Trophoblast cell (in vitro differentiated cells and primary cell): ENCODE measurements at regions not wholly inside any gene's neighbourhood (a gene's known extent, or its start where the extent isn't known, plus 50 kb on each side); places are given as distances from the start of the nearest gene placed in this dataset.

Experiments used
- DNase-seq, 2 donors: peaks; one replicate each; pipeline ENCODE4 v3.0.0-alpha.2; 2016
- H2AFZ ChIP-seq: 2 replicates; pipeline ENCODE4 v1.6.1; 2013; ENCODE audit warnings: low read length, moderate library complexity, mild to moderate bottlenecking; ENCODE audit not compliant: insufficient read depth, poor library complexity
- H2AK5ac ChIP-seq: 2 replicates; pipeline ENCODE4 v1.6.1; 2013; ENCODE audit warnings: mild to moderate bottlenecking, low read length
- H2BK120ac ChIP-seq: 2 replicates; pipeline ENCODE4 v1.6.1; 2013; ENCODE audit warnings: low read length, mild to moderate bottlenecking, moderate library complexity; ENCODE audit not compliant: insufficient read depth, poor library complexity
- H2BK12ac ChIP-seq: 2 replicates; pipeline ENCODE4 v1.6.1; 2013; ENCODE audit warnings: mild to moderate bottlenecking, low read length, moderate library complexity
- H2BK5ac ChIP-seq: 2 replicates; pipeline ENCODE4 v1.6.1; 2013; ENCODE audit warnings: low read length, low read depth, moderate library complexity, mild to moderate bottlenecking; ENCODE audit not compliant: poor library complexity
- H3K14ac ChIP-seq: 2 replicates; pipeline ENCODE4 v1.6.1; 2013; ENCODE audit warnings: mild to moderate bottlenecking, low read length
- H3K18ac ChIP-seq: 2 replicates; pipeline ENCODE4 v1.6.1; 2013; ENCODE audit warnings: mild to moderate bottlenecking, low read length
- H3K23ac ChIP-seq: 2 replicates; pipeline ENCODE4 v1.6.1; 2013; ENCODE audit warnings: low read length
- H3K27ac ChIP-seq: 2 replicates; pipeline ENCODE4 v1.5.1; 2013; ENCODE audit warnings: low read depth, mild to moderate bottlenecking, inconsistent platforms, low read length, moderate library complexity
- H3K27me3 ChIP-seq: 2 replicates; pipeline ENCODE4 v1.6.1; 2013; ENCODE audit warnings: inconsistent platforms, mild to moderate bottlenecking, low read length, moderate library complexity; ENCODE audit not compliant: insufficient read depth
- H3K36me3 ChIP-seq, 2 experiments: 1 replicate in 1 of 2; 2 replicates in 1 of 2; pipeline ENCODE4 v1.6.1; 2013; ENCODE audit warnings: low read length in 2 of 2, mild to moderate bottlenecking in 2 of 2, moderate library complexity in 1 of 2; ENCODE audit not compliant: insufficient read depth in 2 of 2, control insufficient read depth in 1 of 2
- H3K4ac ChIP-seq: 2 replicates; pipeline ENCODE4 v1.6.1; 2013; ENCODE audit warnings: low read depth, mild to moderate bottlenecking, low read length, moderate library complexity
- H3K4me1 ChIP-seq, 2 experiments: 1 replicate in 1 of 2; 2 replicates in 1 of 2; pipeline ENCODE4 v1.6.1; 2013; ENCODE audit warnings: low read length in 2 of 2, mild to moderate bottlenecking in 2 of 2, moderate library complexity in 1 of 2; ENCODE audit not compliant: insufficient read depth in 2 of 2, control insufficient read depth in 1 of 2
- H3K4me2 ChIP-seq: 2 replicates; pipeline ENCODE4 v1.6.1; 2013; ENCODE audit warnings: inconsistent platforms, mild to moderate bottlenecking, low read length, moderate library complexity
- H3K4me3 ChIP-seq: 2 replicates; pipeline ENCODE4 v1.5.1; 2013; ENCODE audit warnings: mild to moderate bottlenecking, low read depth, low read length, inconsistent platforms
- H3K79me1 ChIP-seq: one replicate; pipeline ENCODE4 v1.6.1; 2013; ENCODE audit warnings: low read length
- H3K79me2 ChIP-seq: 2 replicates; pipeline ENCODE4 v1.6.1; 2013; ENCODE audit warnings: low read length, mild to moderate bottlenecking; ENCODE audit not compliant: control insufficient read depth, insufficient read depth, poor library complexity
- H3K9ac ChIP-seq: 2 replicates; pipeline ENCODE4 v1.6.1; 2013; ENCODE audit warnings: mild to moderate bottlenecking, low read length
- H3K9me3 ChIP-seq: 2 replicates; pipeline ENCODE4 v1.6.1; 2013; ENCODE audit warnings: low read depth, mild to moderate bottlenecking, control low read depth, inconsistent platforms, low read length; ENCODE audit not compliant: insufficient read depth
- H4K12ac ChIP-seq: 2 replicates; pipeline ENCODE4 v1.6.1; 2013; ENCODE audit warnings: low read depth, mild to moderate bottlenecking, low read length, moderate library complexity
- H4K8ac ChIP-seq: 2 replicates; pipeline ENCODE4 v1.6.1; 2013; ENCODE audit warnings: low read depth, mild to moderate bottlenecking, low read length, moderate library complexity
- H4K91ac ChIP-seq: one replicate; pipeline ENCODE4 v1.6.1; 2013; ENCODE audit warnings: low read depth, mild to moderate bottlenecking, low read length, moderate library complexity
- WGBS: extraction: QIAGEN DNeasy Blood & Tissue Kit; methylation state at CpG from one replicate; pipeline ENCODE4 v1.1.7; 2013; ENCODE audit warnings: missing lambda C conversion rate; ENCODE audit not compliant: insufficient read length, insufficient coverage; ENCODE audit errors: extremely low coverage; 5-methylcytosine and 5-hydroxymethylcytosine counted together

GRCh38 chr5:159750226-159750625 is 166.1 kb upstream of the ADRA1B start:
- no peak overlapping the region for H4K8ac ChIP-seq
- no peak overlapping the region for H2BK120ac ChIP-seq
- no peak for DNase-seq
- H2BK12ac ChIP-seq, result no peak overlapping the region
- H3K27ac ChIP-seq, result no peak overlapping the region
- H3K9me3 ChIP-seq, result peaks cover 2% of the 10 kb centered on the region
- H3K9ac ChIP-seq, result peak overlapping the region; percentile 27
- WGBS, result no CpG with 5 or more reads among the region's 5 CpGs
- no peak overlapping the region for H3K23ac ChIP-seq
- no peak overlapping the region for H3K4me3 ChIP-seq
- no peaks in the 10 kb centered on the region for H3K36me3 ChIP-seq
- H4K91ac ChIP-seq, result no peak overlapping the region
- no peak overlapping the region for H3K14ac ChIP-seq
- no peak overlapping the region for H2AK5ac ChIP-seq
- H3K27me3 ChIP-seq, result no peaks in the 10 kb centered on the region
- no peaks in the 10 kb centered on the region for H3K79me1 ChIP-seq
- H4K12ac ChIP-seq, result no peak overlapping the region
- H3K4ac ChIP-seq, result no peak overlapping the region
- H3K4me1 ChIP-seq, result no peaks in the 10 kb centered on the region
- H3K4me2 ChIP-seq, result no peak overlapping the region
- H3K79me2 ChIP-seq, result no peaks in the 10 kb centered on the region
- H2AFZ ChIP-seq, result no peak overlapping the region
- H3K18ac ChIP-seq, result no peak overlapping the region
- no peak overlapping the region for H2BK5ac ChIP-seq

- Histone ChIP-seq H2AFZ (no peak overlapping the region), H2BK120ac (no peak overlapping the region), H3K9me3 (peaks cover 2% of the 10 kb centered on the region), H3K18ac (no peak overlapping the region), H3K14ac (no peak overlapping the region), H3K4ac (no peak overlapping the region), H3K23ac (no peak overlapping the region), H3K36me3 (no peaks in the 10 kb centered on the region), H3K9ac (no peak overlapping the region), H3K79me1 (no peaks in the 10 kb centered on the region), H2BK12ac (no peak overlapping the region), H3K27ac (no peak overlapping the region), H3K4me1 (no peaks in the 10 kb centered on the region), H3K4me2 (no peak overlapping the region), H4K91ac (no peak overlapping the region), H2BK5ac (no peak overlapping the region), H4K8ac (no peak overlapping the region), H3K79me2 (no peaks in the 10 kb centered on the region), H3K27me3 (no peaks in the 10 kb centered on the region), H3K4me3 (no peak overlapping the region), H4K12ac (no peak overlapping the region), H2AK5ac (no peak overlapping the region)
- DNase-seq, result no peak
- no CpG with 5 or more reads among the region's 3 CpGs for WGBS
Observed at GRCh38 chr5:159751459-159751858, 164.8 kb upstream of the ADRA1B start.

- DNase-seq, result no peak
- Histone ChIP-seq H2AFZ (no peak overlapping the region), H3K79me2 (no peaks in the 10 kb centered on the region), H4K8ac (no peak overlapping the region), H3K36me3 (no peaks in the 10 kb centered on the region), H3K4me1 (no peaks in the 10 kb centered on the region), H3K14ac (no peak overlapping the region), H3K27me3 (no peaks in the 10 kb centered on the region), H3K9ac (no peak overlapping the region), H3K4me2 (no peak overlapping the region), H4K12ac (no peak overlapping the region), H3K23ac (no peak overlapping the region), H3K4me3 (no peak overlapping the region), H3K9me3 (peaks cover 2% of the 10 kb centered on the region), H2BK12ac (no peak overlapping the region), H3K27ac (no peak overlapping the region), H3K79me1 (no peaks in the 10 kb centered on the region), H3K4ac (no peak overlapping the region), H4K91ac (no peak overlapping the region), H3K18ac (no peak overlapping the region), H2BK5ac (peak overlapping the region; percentile 38), H2BK120ac (no peak overlapping the region), H2AK5ac (no peak overlapping the region)
- WGBS, result no CpG with 5 or more reads among the region's 7 CpGs
Observed at GRCh38 chr5:159752622-159753275, 163.5 kb upstream of the ADRA1B start.

- H3K36me3 ChIP-seq, result no peaks in the 10 kb centered on the region
- DNase-seq, result no peak
- no peaks in the 10 kb centered on the region for H3K79me2 ChIP-seq
- no peak overlapping the region for H2AK5ac ChIP-seq
- H3K4ac ChIP-seq, result no peak overlapping the region
- WGBS, result no CpG with 5 or more reads among the region's 4 CpGs
- H2BK12ac ChIP-seq, result no peak overlapping the region
- H3K27ac ChIP-seq, result no peak overlapping the region
- H3K14ac ChIP-seq, result no peak overlapping the region
- H4K91ac ChIP-seq, result no peak overlapping the region
- no peak overlapping the region for H2AFZ ChIP-seq
- H3K18ac ChIP-seq, result no peak overlapping the region
- no peaks in the 10 kb centered on the region for H3K9me3 ChIP-seq
- H3K4me3 ChIP-seq, result no peak overlapping the region
- H2BK5ac ChIP-seq, result no peak overlapping the region
- H4K8ac ChIP-seq, result no peak overlapping the region
- H3K27me3 ChIP-seq, result no peaks in the 10 kb centered on the region
- H2BK120ac ChIP-seq, result no peak overlapping the region
- H3K4me2 ChIP-seq, result no peak overlapping the region
- H3K4me1 ChIP-seq, result peaks cover 0 to under 1% of the 10 kb centered on the region in 2 experiments
- no peak overlapping the region for H3K23ac ChIP-seq
- no peak overlapping the region for H4K12ac ChIP-seq
- H3K9ac ChIP-seq, result no peak overlapping the region
- H3K79me1 ChIP-seq, result no peaks in the 10 kb centered on the region
Observed at GRCh38 chr5:159758189-159758588, 158.1 kb upstream of the ADRA1B start.
